Endothelial cell of umbilical vein (primary cell): ENCODE measurements at regions not wholly inside any gene's neighbourhood (a gene's known extent, or its start where the extent isn't known, plus 50 kb on each side); places are given as distances from the start of the nearest gene placed in this dataset.

Experiments
- BruUV-seq: library from RNA; stranded (reverse); fragments of 400-500 nt; replicated peaks from 2 replicates; lab custom pipeline; 2021; lab: Mats Ljungman, UMichigan
- CTCF ChIA-PET: fragments of 300-600, 350-600 bp; sonication (Branson Sonifier 250); formaldehyde crosslinking; loops from one replicate; lab custom pipeline; 2021; ENCODE audit warnings: antibody characterized with exemption, inconsistent platforms; lab: Charles Lee
- POLR2A ChIA-PET: fragments of 300-600, 350-600 bp; sonication (Branson Sonifier 250); formaldehyde crosslinking; loops from one replicate; lab custom pipeline; 2021; ENCODE audit warnings: antibody characterized with exemption, inconsistent platforms; lab: Charles Lee
- DNase-seq: peaks from one replicate; pipeline ENCODE4 v3.0.0-alpha.2; 2011; ENCODE audit warnings: low read depth, low spot score
- FAIRE-seq: peaks from 2 replicates; lab custom pipeline; 2011; peaks lifted over from hg19 to GRCh38; lab: Jason Lieb, UNC
- H2AFZ ChIP-seq: 2 replicates; pipeline ENCODE4 v1.6.0; 2012; ENCODE audit warnings: low read depth, low read length, control low read depth, inconsistent platforms
- H3K27ac ChIP-seq: 2 replicates; pipeline ENCODE4 v1.5.1; 2011; ENCODE audit warnings: low read depth, mild to moderate bottlenecking, control low read depth, low read length, moderate library complexity; ENCODE audit not compliant: insufficient read depth
- H3K27me3 ChIP-seq, 2 experiments: 2 replicates each; pipeline versions ENCODE4 v1.6.0 to v1.6.1; 2011; ENCODE audit warnings: low read length in 2 of 2, mixed read lengths in 1 of 2; ENCODE audit not compliant: control insufficient read depth in 2 of 2, insufficient read depth in 2 of 2
- H3K36me3 ChIP-seq, 2 experiments: 2 replicates in 1 of 2; 3 replicates in 1 of 2; pipeline ENCODE4 v1.5.1; 2011; ENCODE audit warnings: low read length in 2 of 2, mild to moderate bottlenecking in 1 of 2, moderate library complexity in 1 of 2; ENCODE audit not compliant: control insufficient read depth in 2 of 2, insufficient read depth in 2 of 2; ENCODE audit errors: extremely low read depth in 1 of 2
- H3K4me1 ChIP-seq: 3 replicates; pipeline ENCODE4 v1.5.1; 2011; ENCODE audit warnings: mild to moderate bottlenecking, low read length; ENCODE audit not compliant: control insufficient read depth, insufficient read depth; ENCODE audit errors: extremely low read depth
- H3K4me2 ChIP-seq: 2 replicates; pipeline ENCODE4 v1.6.1; 2011; ENCODE audit warnings: low read length, control low read depth, mixed read lengths; ENCODE audit not compliant: insufficient read depth
- H3K4me3 ChIP-seq, 3 experiments: fragments of 200-600 bp in 1 of 3; sonication (generic), shearing (Covaris generic) in 1 of 3; replicated peaks in 1 of 3; 2 replicates each; pipeline ENCODE4 v1.5.1; 2011 to 2016; ENCODE audit warnings: control low read depth in 3 of 3, low read length in 3 of 3, mild to moderate bottlenecking in 2 of 3, inconsistent platforms in 1 of 3, low read depth in 1 of 3, moderate library complexity in 1 of 3; ENCODE audit not compliant: insufficient read depth in 1 of 3
- H3K79me2 ChIP-seq: 2 replicates; pipeline ENCODE4 v1.6.0; 2012; ENCODE audit warnings: low read length, inconsistent platforms; ENCODE audit not compliant: control insufficient read depth, insufficient read depth
- H3K9ac ChIP-seq: replicated peaks from 2 replicates; pipeline ENCODE3; 2011; ENCODE audit warnings: low read length, control low read depth; ENCODE audit not compliant: insufficient read depth; ENCODE audit errors: extremely low read depth
- H3K9me1 ChIP-seq: replicated peaks from 3 replicates; pipeline ENCODE4 v1.6.0; 2011; ENCODE audit warnings: mild to moderate bottlenecking, low read length; ENCODE audit not compliant: control insufficient read depth, insufficient read depth; ENCODE audit errors: extremely low read depth
- H3K9me3 ChIP-seq: replicated peaks from 2 replicates; pipeline ENCODE4 v1.5.1; 2012; ENCODE audit warnings: low read length, inconsistent platforms; ENCODE audit not compliant: control insufficient read depth, insufficient read depth
- H4K20me1 ChIP-seq: replicated peaks from 2 replicates; pipeline ENCODE3; 2011; ENCODE audit warnings: mild to moderate bottlenecking, low read length; ENCODE audit not compliant: control insufficient read depth, insufficient read depth; ENCODE audit errors: extremely low read depth
- EZH2 ChIP-seq: IDR thresholded peaks from 2 replicates; pipeline ENCODE4 v1.6.1; 2012; ENCODE audit warnings: borderline replicate concordance, low read depth, mild to moderate bottlenecking, moderate library complexity, low read length, inconsistent platforms; ENCODE audit not compliant: severe bottlenecking
- FOS ChIP-seq: IDR thresholded peaks from 2 replicates; pipeline ENCODE4 v1.6.1; 2011; ENCODE audit warnings: mild to moderate bottlenecking, low read length, moderate library complexity, borderline replicate concordance; ENCODE audit not compliant: insufficient read depth
- GATA2 ChIP-seq: IDR thresholded peaks from 2 replicates; pipeline ENCODE4 v1.7.0; 2011; ENCODE audit warnings: low read depth, mild to moderate bottlenecking, moderate library complexity, mixed read lengths, low read length; ENCODE audit not compliant: insufficient read length, insufficient read depth
- JUN ChIP-seq: IDR thresholded peaks from 2 replicates; pipeline ENCODE4 v1.6.1; 2011; ENCODE audit warnings: borderline replicate concordance, low read depth; ENCODE audit not compliant: insufficient read length, insufficient read depth
- MAX ChIP-seq: IDR thresholded peaks from 2 replicates; pipeline ENCODE4 v1.6.1; 2011; ENCODE audit not compliant: insufficient read depth, insufficient read length
- MYC ChIP-seq: IDR thresholded peaks from one replicate; pipeline ENCODE4 v1.6.1; 2011; ENCODE audit warnings: mild to moderate bottlenecking, low read depth, low read length
- POLR2A ChIP-seq: IDR thresholded peaks from 2 replicates; pipeline ENCODE4 v1.6.1; 2012; ENCODE audit warnings: low read depth, mild to moderate bottlenecking, control low read depth, low read length
- POLR2AphosphoS5 ChIP-seq: IDR thresholded peaks from 2 replicates; pipeline ENCODE4 v1.6.1; 2012; ENCODE audit warnings: low read depth, mild to moderate bottlenecking, control low read depth, low read length, moderate library complexity; ENCODE audit not compliant: insufficient read depth
- dilution Hi-C: fragments of 300-500 bp; cut with MboI; formaldehyde crosslinking; loops from one replicate; pipeline ENCODE4 v1.15.0; 2019; ENCODE audit warnings: low sequenced_read_pairs; ENCODE audit not compliant: extremely low pct_ligation_motif_present
- intact Hi-C: fragments of 100-400 bp; cut with micrococcal nuclease; formaldehyde crosslinking; loops from one replicate; pipeline ENCODE4 v1.10.0; 2022
- TF ChIP-seq, protein P1 (sequence below), 2 donors: IDR thresholded peaks; 1 replicate in 1 of 2; 2 replicates in 1 of 2; pipeline ENCODE4 v1.5.1; 2011; ENCODE audit warnings: low read length in 2 of 2, mild to moderate bottlenecking in 2 of 2, moderate library complexity in 2 of 2, control low read depth in 1 of 2, inconsistent platforms in 1 of 2, low read depth in 1 of 2; ENCODE audit not compliant: insufficient read depth in 1 of 2; ENCODE audit errors: extremely low read depth in 1 of 2

DNA sequence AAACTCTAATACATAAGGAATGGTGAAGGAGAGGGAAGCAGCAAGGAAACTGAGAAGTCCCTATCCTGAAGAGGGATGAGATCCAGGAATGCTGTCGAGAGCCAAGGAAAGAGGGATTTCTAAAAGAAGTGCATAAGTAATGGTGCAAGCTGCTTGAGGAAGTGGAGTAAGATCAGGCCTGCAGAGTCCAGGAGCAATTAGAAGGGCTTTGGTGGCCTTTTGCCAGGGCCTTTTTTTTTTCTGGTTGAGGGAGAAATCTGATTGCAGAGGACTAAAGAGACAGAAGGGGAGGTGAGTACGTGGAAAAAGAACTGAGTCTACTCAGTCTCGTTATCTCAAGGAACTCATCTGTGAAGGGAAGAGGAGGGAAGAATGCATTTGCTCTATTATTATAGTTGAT lies 396.2 kb downstream of the UTRN start:
- DNase-seq (no peak), FAIRE-seq (no peak)
- Histone ChIP-seq H3K4me2 (no peak overlapping the region), H4K20me1 (no peaks in the 10 kb centered on the region), H2AFZ (no peak overlapping the region), H3K27me3 (no peaks in the 10 kb centered on the region), H3K4me3 (no peak overlapping the region), H3K4me1 (no peaks in the 10 kb centered on the region), H3K9me1 (no peaks in the 10 kb centered on the region), H3K9me3 (no peaks in the 10 kb centered on the region), H3K36me3 (peaks cover 3 to 4% of the 10 kb centered on the region in 2 experiments), H3K9ac (no peak overlapping the region), H3K27ac (no peak overlapping the region), H3K79me2 (no peaks in the 10 kb centered on the region)
- ChIA-PET CTCF (no interaction called here), POLR2A (no interaction called here)
- BruUV-seq = no TSS peak
- dilution Hi-C loops = no loop called here
- no peak for TF ChIP-seq GATA2
- TF ChIP-seq JUN = no peak
- TF ChIP-seq, protein P1, sequence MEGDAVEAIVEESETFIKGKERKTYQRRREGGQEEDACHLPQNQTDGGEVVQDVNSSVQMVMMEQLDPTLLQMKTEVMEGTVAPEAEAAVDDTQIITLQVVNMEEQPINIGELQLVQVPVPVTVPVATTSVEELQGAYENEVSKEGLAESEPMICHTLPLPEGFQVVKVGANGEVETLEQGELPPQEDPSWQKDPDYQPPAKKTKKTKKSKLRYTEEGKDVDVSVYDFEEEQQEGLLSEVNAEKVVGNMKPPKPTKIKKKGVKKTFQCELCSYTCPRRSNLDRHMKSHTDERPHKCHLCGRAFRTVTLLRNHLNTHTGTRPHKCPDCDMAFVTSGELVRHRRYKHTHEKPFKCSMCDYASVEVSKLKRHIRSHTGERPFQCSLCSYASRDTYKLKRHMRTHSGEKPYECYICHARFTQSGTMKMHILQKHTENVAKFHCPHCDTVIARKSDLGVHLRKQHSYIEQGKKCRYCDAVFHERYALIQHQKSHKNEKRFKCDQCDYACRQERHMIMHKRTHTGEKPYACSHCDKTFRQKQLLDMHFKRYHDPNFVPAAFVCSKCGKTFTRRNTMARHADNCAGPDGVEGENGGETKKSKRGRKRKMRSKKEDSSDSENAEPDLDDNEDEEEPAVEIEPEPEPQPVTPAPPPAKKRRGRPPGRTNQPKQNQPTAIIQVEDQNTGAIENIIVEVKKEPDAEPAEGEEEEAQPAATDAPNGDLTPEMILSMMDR (IDR thresholded peaks at IDR 0.05; ENCODE audit: extremely low read depth in 1 of 2, insufficient read depth in 1 of 2, low read depth in 1 of 2, low read length in 2 of 2) = no peak
- TF ChIP-seq MAX = no peak
- TF ChIP-seq MYC = no peak
- TF ChIP-seq FOS = no peak
- no peak for TF ChIP-seq POLR2A
- no peak for TF ChIP-seq POLR2AphosphoS5
- TF ChIP-seq EZH2 = no peak
- intact Hi-C loops = no loop called here
